Cerebellar cortex (tissue), 1 donor: ENCODE measurements at regions not wholly inside any gene's neighbourhood (a gene's known extent, or its start where the extent isn't known, plus 50 kb on each side); places are given as distances from the start of the nearest gene placed in this dataset.

Source experiments
- DNase-seq: peaks from one replicate; pipeline ENCODE4 v3.0.0-alpha.2; 2015; ENCODE audit warnings: low spot score

GRCh38 chr13:48761256-48761655 is 107.5 kb downstream of the CYSLTR2 start:
- DNase-seq = no peak

- peak; percentile 72 for DNase-seq
These were observed 115.5 kb downstream of the CYSLTR2 start for GRCh38 chr13:48769107-48769704.

GRCh38 chr13:48770372-48770771 is 116.6 kb downstream of the CYSLTR2 start:
- DNase-seq = no peak

- DNase-seq = no peak
These were observed 119.2 kb downstream of the CYSLTR2 start for GRCh38 chr13:48772908-48773307.

- DNase-seq = no peak
These were observed 120.0 kb downstream of the CYSLTR2 start for GRCh38 chr13:48773531-48774275.

- DNase-seq = no peak
These were observed 121.6 kb downstream of the CYSLTR2 start for GRCh38 chr13:48775285-48775684.

- DNase-seq = no peak
These were observed 122.1 kb downstream of the CYSLTR2 start for GRCh38 chr13:48775804-48776203.

GRCh38 chr13:48776401-48776800 is 122.7 kb downstream of the CYSLTR2 start:
- DNase-seq = no peak

GRCh38 chr13:48778610-48779009 is 124.9 kb downstream of the CYSLTR2 start:
- DNase-seq = no peak

- no peak for DNase-seq
These were observed 127.1 kb downstream of the CYSLTR2 start for GRCh38 chr13:48780713-48781341.

- no peak for DNase-seq
These were observed 128.7 kb downstream of the CYSLTR2 start for GRCh38 chr13:48782429-48782840.

GRCh38 chr13:48783181-48783630 is 129.5 kb downstream of the CYSLTR2 start:
- DNase-seq = no peak

GRCh38 chr13:48783695-48784230 is 130.0 kb downstream of the CYSLTR2 start:
- DNase-seq = no peak

- no peak for DNase-seq
These were observed 131.3 kb downstream of the CYSLTR2 start for GRCh38 chr13:48784916-48785548.

- no peak for DNase-seq
These were observed 136.5 kb downstream of the CYSLTR2 start for GRCh38 chr13:48790199-48790598.

- DNase-seq = no peak
These were observed 137.2 kb downstream of the CYSLTR2 start for GRCh38 chr13:48790966-48791365.

- DNase-seq = no peak
These were observed 143.4 kb downstream of the CYSLTR2 start for GRCh38 chr13:48797127-48797526.

GRCh38 chr13:48797761-48798160 is 144.0 kb downstream of the CYSLTR2 start:
- no peak for DNase-seq

- no peak for DNase-seq
These were observed 144.5 kb downstream of the CYSLTR2 start for GRCh38 chr13:48798180-48798579.

GRCh38 chr13:48801255-48801654 is 147.5 kb downstream of the CYSLTR2 start:
- DNase-seq = no peak

- DNase-seq = no peak
These were observed 151.3 kb downstream of the CYSLTR2 start for GRCh38 chr13:48804821-48805601.

GRCh38 chr13:48806522-48806921 is 152.8 kb downstream of the CYSLTR2 start:
- no peak for DNase-seq
